OCI-LY3 (cell line): ENCODE measurements at regions not wholly inside any gene's neighbourhood (a gene's known extent, or its start where the extent isn't known, plus 50 kb on each side); places are given as distances from the start of the nearest gene placed in this dataset.
"Not testable (repeated sequence)": the region's sequence is repeated elsewhere in the genome, so short reads cannot be mapped to it uniquely, and the experiment has no call there.

Source experiments
- H2AFZ ChIP-seq: fragments of 200-600, 300-600 bp; shearing (Covaris generic); 2 replicates; pipeline ENCODE4 v1.6.0; 2014; ENCODE audit warnings: antibody characterized with exemption, low read depth, low read length
- H3K27ac ChIP-seq: fragments of 200-600, 300-600 bp; sonication (generic); 2 replicates; pipeline ENCODE4 v1.5.1; 2014; ENCODE audit warnings: mild to moderate bottlenecking, low read length, moderate library complexity, mixed read lengths
- H3K27me3 ChIP-seq: fragments of 200-600, 300-600 bp; sonication (generic); 2 replicates; pipeline ENCODE4 v1.6.1; 2014; ENCODE audit warnings: low read depth, low read length, mixed read lengths
- H3K36me3 ChIP-seq: fragments of 200-600, 300-600 bp; sonication (generic); replicated peaks from 2 replicates; pipeline ENCODE3; 2014; ENCODE audit warnings: low read depth, low read length, mixed read lengths
- H3K4me1 ChIP-seq: fragments of 300-600, 200-600 bp; sonication (generic); 2 replicates; pipeline ENCODE4 v1.6.1; 2014; ENCODE audit warnings: low read length, mixed read lengths
- H3K4me2 ChIP-seq: fragments of 200-600, 300-600 bp; sonication (generic); 2 replicates; pipeline ENCODE4 v1.6.1; 2014; ENCODE audit warnings: low read length, mixed read lengths
- H3K4me3 ChIP-seq: fragments of 300-600, 200-600 bp; sonication (generic); 2 replicates; pipeline ENCODE4 v1.5.1; 2014; ENCODE audit warnings: antibody characterized with exemption, mild to moderate bottlenecking, low read length, moderate library complexity
- H3K79me2 ChIP-seq: fragments of 300-600, 200-600 bp; shearing (Covaris generic); 2 replicates; pipeline ENCODE4 v1.6.1; 2014; ENCODE audit warnings: mild to moderate bottlenecking, low read length, mixed read lengths
- H3K9ac ChIP-seq: fragments of 300-600, 200-600 bp; shearing (Covaris generic); 2 replicates; pipeline ENCODE4 v1.6.0; 2014; ENCODE audit warnings: mild to moderate bottlenecking, low read length, moderate library complexity
- H3K9me3 ChIP-seq: fragments of 200-600, 300-600 bp; shearing (Covaris generic); 2 replicates; pipeline ENCODE4 v1.6.1; 2014; ENCODE audit warnings: low read length, mixed read lengths; ENCODE audit not compliant: insufficient read depth
- H4K20me1 ChIP-seq: fragments of 200-600, 300-600 bp; sonication (generic); 2 replicates; pipeline ENCODE4 v1.6.1; 2016; ENCODE audit warnings: low read length, mixed read lengths; ENCODE audit not compliant: insufficient read depth
- CTCF ChIP-seq: fragments of 200-600, 300-600 bp; sonication (generic); IDR thresholded peaks from 2 replicates; pipeline ENCODE4 v1.5.1; 2014; ENCODE audit warnings: antibody characterized with exemption, low read length, low read depth
- EZH2phosphoT487 ChIP-seq: fragments of 200-600 bp; shearing (Covaris generic); IDR thresholded peaks from 2 replicates; pipeline ENCODE4 v1.6.1; 2018; ENCODE audit warnings: antibody characterized with exemption, mixed run types, low read depth

- Histone ChIP-seq H3K4me2 (no peak overlapping the region), H3K27ac (no peak overlapping the region), H3K4me3 (no peak overlapping the region), H2AFZ (no peak overlapping the region), H3K27me3 (no peaks in the 10 kb centered on the region), H4K20me1 (no peaks in the 10 kb centered on the region), H3K79me2 (no peaks in the 10 kb centered on the region), H3K36me3 (no peaks in the 10 kb centered on the region), H3K9ac (no peak overlapping the region), H3K4me1 (no peaks in the 10 kb centered on the region), H3K9me3 (no peaks in the 10 kb centered on the region)
- TF ChIP-seq CTCF (no peak), EZH2phosphoT487 (no peak)
Observed at GRCh38 chr22:22756109-22756508, 111.7 kb downstream of the GGTLC2 start.

GRCh38 chr22:22756551-22757201 is 112.3 kb downstream of the GGTLC2 start:
- not testable (repeated sequence) for H4K20me1 ChIP-seq, H3K27ac ChIP-seq, H3K4me2 ChIP-seq, H3K27me3 ChIP-seq, H3K4me1 ChIP-seq, H2AFZ ChIP-seq, H3K9me3 ChIP-seq, H3K36me3 ChIP-seq, H3K4me3 ChIP-seq, H3K9ac ChIP-seq, H3K79me2 ChIP-seq

- H3K36me3 ChIP-seq, H3K9ac ChIP-seq, H2AFZ ChIP-seq, H3K27ac ChIP-seq, H3K4me3 ChIP-seq, H3K4me2 ChIP-seq, H3K9me3 ChIP-seq, H3K4me1 ChIP-seq, H4K20me1 ChIP-seq, H3K79me2 ChIP-seq, H3K27me3 ChIP-seq: not testable (repeated sequence)
Observed at GRCh38 chr22:22758101-22758807, 113.8 kb downstream of the GGTLC2 start.

- H3K4me1 ChIP-seq: no peaks in the 10 kb centered on the region
- no peak overlapping the region for H2AFZ ChIP-seq
- no peak overlapping the region for H3K4me3 ChIP-seq
- H3K27ac ChIP-seq: no peak overlapping the region
- no peaks in the 10 kb centered on the region for H3K79me2 ChIP-seq
- H3K9me3 ChIP-seq: no peaks in the 10 kb centered on the region
- no peaks in the 10 kb centered on the region for H3K27me3 ChIP-seq
- H4K20me1 ChIP-seq: no peaks in the 10 kb centered on the region
- no peak overlapping the region for H3K9ac ChIP-seq
- no peak for TF ChIP-seq CTCF
- TF ChIP-seq EZH2phosphoT487: no peak
- no peak overlapping the region for H3K4me2 ChIP-seq
- H3K36me3 ChIP-seq: no peaks in the 10 kb centered on the region
Observed at GRCh38 chr22:22759371-22759770, 115.0 kb downstream of the GGTLC2 start.

- Histone ChIP-seq H3K27ac (no peak overlapping the region), H3K9ac (no peak overlapping the region), H3K4me2 (no peak overlapping the region), H3K4me1 (no peaks in the 10 kb centered on the region), H3K9me3 (no peaks in the 10 kb centered on the region), H3K4me3 (no peak overlapping the region), H4K20me1 (no peaks in the 10 kb centered on the region), H3K27me3 (no peaks in the 10 kb centered on the region), H2AFZ (no peak overlapping the region), H3K79me2 (no peaks in the 10 kb centered on the region), H3K36me3 (no peaks in the 10 kb centered on the region)
- no peak for TF ChIP-seq CTCF
- TF ChIP-seq EZH2phosphoT487: no peak
Observed at GRCh38 chr22:22759889-22760546, 115.6 kb downstream of the GGTLC2 start.
